Stomach (tissue), 8 donors: ENCODE measurements at regions not wholly inside any gene's neighbourhood (a gene's known extent, or its start where the extent isn't known, plus 50 kb on each side); places are given as distances from the start of the nearest gene placed in this dataset.

ENCODE experiments used
- DNase-seq, 2 donors: peaks; one replicate each; pipeline versions ENCODE4 v3.0.0 to v3.0.0-alpha.2; 2013 to 2019
- H3K27ac ChIP-seq, 5 donors: fragments of 200-600 bp in 4 of 5; sonication (generic) in 4 of 5; one replicate each; pipeline ENCODE4 v1.5.1; 2013 to 2019; ENCODE audit warnings: mild to moderate bottlenecking in 1 of 5, moderate library complexity in 1 of 5
- H3K27me3 ChIP-seq, 3 donors: fragments of 200-600 bp; sonication (generic); one replicate each; pipeline ENCODE4 v1.5.1; 2017 to 2019; ENCODE audit warnings: mixed run types in 1 of 3
- H3K36me3 ChIP-seq, 4 donors: fragments of 200-600 bp; sonication (generic); 1 replicate in 3 of 4; 2 replicates in 1 of 4; pipeline ENCODE4 v1.5.1; 2016 to 2019
- H3K4me1 ChIP-seq, 4 donors: fragments of 200-600 bp; sonication (generic); one replicate each; pipeline ENCODE4 v1.5.1; 2016 to 2019
- H3K4me3 ChIP-seq, 4 donors: fragments of 200-600 bp; sonication (generic) in 3 of 4; one replicate each; pipeline ENCODE4 v1.5.1; 2016 to 2019; ENCODE audit warnings: mild to moderate bottlenecking in 1 of 4
- H3K9me3 ChIP-seq, 4 donors: fragments of 200-600 bp; sonication (generic); one replicate each; pipeline ENCODE4 v1.5.1; 2016 to 2019
- CTCF ChIP-seq, 7 experiments: fragments of 450-650 bp in 4 of 7; fragments of 200-600 bp in 3 of 7; sonication (generic) in 3 of 7; IDR thresholded peaks; one replicate each; pipeline ENCODE4 v1.5.1; 2016 to 2019; ENCODE audit warnings: antibody characterized with exemption in 7 of 7, control low read depth in 2 of 7, mild to moderate bottlenecking in 1 of 7
- EP300 ChIP-seq: sonication (generic); formaldehyde crosslinking; IDR thresholded peaks from one replicate; pipeline ENCODE4 v1.6.1; 2017; ENCODE audit warnings: antibody characterized with exemption
- POLR2A ChIP-seq, 4 donors: fragments of 450-650 bp; IDR thresholded peaks; one replicate each; pipeline ENCODE4 v1.6.1; 2016; ENCODE audit warnings: antibody characterized with exemption in 4 of 4, control low read depth in 2 of 4, mild to moderate bottlenecking in 1 of 4, moderate library complexity in 1 of 4
- POLR2AphosphoS5 ChIP-seq, 3 donors: sonication (generic); formaldehyde crosslinking; IDR thresholded peaks; one replicate each; pipeline ENCODE4 v1.6.1; 2016; ENCODE audit warnings: antibody characterized with exemption in 3 of 3
- WGBS, 5 donors: extraction: QIAGEN DNeasy Blood & Tissue Kit in 3 of 5; methylation state at CpG; one replicate each; pipeline versions ENCODE4 v1.1.5 to v1.1.7; 2013 to 2018; 5-methylcytosine and 5-hydroxymethylcytosine counted together
- intact Hi-C: fragments of 100-400 bp; cut with DNase I; formaldehyde crosslinking; loops from one replicate; pipeline ENCODE4 v1.15.1; 2023; ENCODE audit warnings: low total_unique reads
- donor health status: healthy with polysubstance abuse.
- donor health status: Bipolar disorder and iron deficiency.
- donor health status: healthy.

GRCh38 chr21:17146426-17146825, 366.4 kb upstream of the CXADR start:
- DNase-seq = no peak
- TF ChIP-seq POLR2A (IDR thresholded peaks at IDR 0.05) = no peak
- no peak for TF ChIP-seq CTCF (IDR thresholded peaks at IDR 0.05)
- TF ChIP-seq POLR2AphosphoS5 (IDR thresholded peaks at IDR 0.05) = no peak
- no peak for TF ChIP-seq EP300
- WGBS, 5 donors = 77 to 85% (median 81%) methylated on average over 5 of the region's 5 CpGs
- Histone ChIP-seq H3K36me3 (no peaks in the 10 kb centered on the region), H3K4me1 (no peaks in the 10 kb centered on the region), H3K27ac (no peak overlapping the region), H3K9me3 (no peaks in the 10 kb centered on the region), H3K4me3 (no peak overlapping the region), H3K27me3 (no peaks in the 10 kb centered on the region)
- intact Hi-C loops = no loop called here

DNA sequence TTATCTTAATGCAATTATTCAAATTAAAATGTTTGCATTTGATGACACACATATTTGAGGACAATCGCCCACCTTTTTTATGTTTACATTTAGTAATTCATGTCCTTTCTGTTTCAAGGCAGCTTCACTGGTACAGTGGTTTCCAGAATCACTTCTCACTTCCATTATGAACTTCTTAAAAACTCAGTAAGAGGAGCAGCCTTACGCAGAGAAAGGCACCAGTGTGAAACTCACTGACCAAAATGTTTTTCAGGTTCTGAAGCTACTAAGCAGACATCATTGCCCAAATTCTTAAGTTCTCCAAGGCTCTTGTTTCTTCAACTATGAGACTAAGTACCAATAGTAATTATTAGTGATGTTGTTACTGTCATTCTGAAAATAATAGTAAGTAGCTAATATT, 353.1 kb upstream of the CXADR start:
- intact Hi-C loops = no loop called here
- TF ChIP-seq EP300 = no peak
- Histone ChIP-seq H3K27ac (no peak overlapping the region), H3K27me3 (no peaks in the 10 kb centered on the region), H3K9me3 (no peaks in the 10 kb centered on the region), H3K36me3 (no peaks in the 10 kb centered on the region), H3K4me1 (no peaks in the 10 kb centered on the region), H3K4me3 (no peak overlapping the region)
- 31 to 51% (median 39%) methylated on average over 2 of the region's 2 CpGs for WGBS, 5 donors
- no peak for DNase-seq

DNA sequence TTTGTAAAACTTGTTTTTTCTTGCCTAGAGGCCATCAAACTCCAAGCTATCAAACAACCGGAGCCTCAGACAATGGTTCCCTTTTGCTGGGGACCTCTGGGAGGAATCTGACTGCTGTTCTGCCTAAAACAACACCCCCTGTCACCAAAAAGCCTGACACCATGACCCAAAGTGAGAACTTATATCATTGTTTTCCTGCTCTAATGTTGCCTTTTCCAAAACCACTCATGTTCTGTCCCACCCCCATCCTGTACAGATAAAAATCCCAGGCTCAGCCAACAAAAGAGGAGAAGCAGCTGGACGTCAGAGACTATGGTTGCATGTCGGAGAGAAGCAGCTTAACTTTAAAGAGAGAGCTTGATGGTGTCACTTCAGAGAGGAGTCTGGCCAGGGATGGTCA, 327.2 kb upstream of the CXADR start:
- WGBS, 5 donors = 59 to 75% (median 62%) methylated on average over 3 of the region's 3 CpGs
- H3K4me1 ChIP-seq = no peaks in the 10 kb centered on the region
- intact Hi-C loops = no loop called here
- no peak overlapping the region for H3K4me3 ChIP-seq
- H3K36me3 ChIP-seq = no peaks in the 10 kb centered on the region
- H3K27ac ChIP-seq = no peak overlapping the region
- DNase-seq = no peak
- H3K9me3 ChIP-seq = peaks cover 0 to 21% (median 0%) of the 10 kb centered on the region in 4 donors
- no peaks in the 10 kb centered on the region for H3K27me3 ChIP-seq
- no peak for TF ChIP-seq POLR2A (IDR thresholded peaks at IDR 0.05)
- TF ChIP-seq POLR2AphosphoS5 (IDR thresholded peaks at IDR 0.05) = no peak
- TF ChIP-seq CTCF (IDR thresholded peaks at IDR 0.05) = no peak
- TF ChIP-seq EP300 = no peak

GRCh38 chr21:17189963-17190362, 322.9 kb upstream of the CXADR start:
- intact Hi-C loops = loop anchor here (10.0 kb wide), 1 partner anchor 65 kb away; no protein-coding TSS in a partner anchor
- H3K36me3 ChIP-seq = no peaks in the 10 kb centered on the region
- no peaks in the 10 kb centered on the region for H3K27me3 ChIP-seq
- H3K27ac ChIP-seq = no peak overlapping the region
- no peaks in the 10 kb centered on the region for H3K4me1 ChIP-seq
- TF ChIP-seq EP300 (no peak), POLR2AphosphoS5 (IDR thresholded peaks at IDR 0.05) (no peak), CTCF (IDR thresholded peaks at IDR 0.05) (no peak), POLR2A (IDR thresholded peaks at IDR 0.05) (no peak)
- DNase-seq = no peak
- no peak overlapping the region for H3K4me3 ChIP-seq
- peaks cover 6 to 22% (median 9%) of the 10 kb centered on the region in 4 donors for H3K9me3 ChIP-seq
- WGBS, 5 donors = 81 to 87% (median 84%) methylated on average over 2 of the region's 2 CpGs

DNA sequence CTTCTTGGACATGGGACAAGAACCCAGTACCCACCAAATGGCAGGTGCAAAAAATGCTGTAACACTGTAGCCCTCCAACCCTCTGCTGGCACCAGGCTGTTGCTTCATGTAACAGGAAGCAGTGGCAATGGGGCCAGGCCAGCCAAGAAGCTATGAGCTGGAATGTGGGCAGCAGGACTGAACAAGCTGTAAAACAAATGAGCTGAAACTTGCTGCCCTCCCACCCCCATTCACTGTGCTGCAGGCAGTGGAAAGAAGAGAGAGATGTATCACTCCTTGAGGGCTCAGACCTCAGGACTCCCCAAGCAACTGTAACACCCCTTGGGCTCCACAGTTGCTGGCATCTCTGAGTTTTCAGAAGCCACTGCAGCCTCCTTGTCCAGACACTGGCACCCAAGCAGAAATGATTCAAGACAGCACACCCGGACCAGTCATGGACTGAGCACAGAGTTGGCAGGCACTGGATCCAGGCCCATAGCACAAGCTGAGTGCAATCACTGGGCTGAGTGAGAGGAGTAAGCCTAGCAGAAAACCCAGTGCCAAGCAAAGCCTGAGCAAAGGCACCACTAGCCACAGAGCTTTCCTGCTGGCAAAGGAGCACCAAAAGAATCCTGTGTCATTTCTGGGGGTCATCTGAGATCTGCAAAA, 321.4 kb upstream of the CXADR start:
- TF ChIP-seq CTCF (IDR thresholded peaks at IDR 0.05) (no peak), POLR2AphosphoS5 (IDR thresholded peaks at IDR 0.05) (no peak), POLR2A (IDR thresholded peaks at IDR 0.05) (no peak), EP300 (no peak)
- Histone ChIP-seq H3K27ac (no peak overlapping the region), H3K36me3 (no peaks in the 10 kb centered on the region), H3K4me3 (no peak overlapping the region), H3K9me3 (peaks cover 6 to 12% (median 9%) of the 10 kb centered on the region in 4 donors), H3K27me3 (no peaks in the 10 kb centered on the region), H3K4me1 (peaks cover 0 to 8% (median under 1%) of the 10 kb centered on the region in 4 donors)
- WGBS, 5 donors = 72 to 100% (median 79%) methylated on average over 1 of the region's 1 CpG
- DNase-seq = no peak
- intact Hi-C loops = loop anchor here (10.0 kb wide), 1 partner anchor 63 kb away; no protein-coding TSS in a partner anchor
